22Rv1 (cell line): ENCODE measurements at regions not wholly inside any gene's neighbourhood (a gene's known extent, or its start where the extent isn't known, plus 50 kb on each side); places are given as distances from the start of the nearest gene placed in this dataset.

Experiments used
- ZFX ChIP-seq: fragments of 450-650 bp; IDR thresholded peaks from 2 replicates; pipeline ENCODE4 v1.6.1; 2017; ENCODE audit warnings: antibody characterized with exemption, borderline replicate concordance
- TF ChIP-seq, protein P1 (sequence below): fragments of 450-650 bp; IDR thresholded peaks from 2 replicates; pipeline ENCODE4 v1.5.1; 2017; ENCODE audit warnings: mild to moderate bottlenecking

- TF ChIP-seq, protein P1, sequence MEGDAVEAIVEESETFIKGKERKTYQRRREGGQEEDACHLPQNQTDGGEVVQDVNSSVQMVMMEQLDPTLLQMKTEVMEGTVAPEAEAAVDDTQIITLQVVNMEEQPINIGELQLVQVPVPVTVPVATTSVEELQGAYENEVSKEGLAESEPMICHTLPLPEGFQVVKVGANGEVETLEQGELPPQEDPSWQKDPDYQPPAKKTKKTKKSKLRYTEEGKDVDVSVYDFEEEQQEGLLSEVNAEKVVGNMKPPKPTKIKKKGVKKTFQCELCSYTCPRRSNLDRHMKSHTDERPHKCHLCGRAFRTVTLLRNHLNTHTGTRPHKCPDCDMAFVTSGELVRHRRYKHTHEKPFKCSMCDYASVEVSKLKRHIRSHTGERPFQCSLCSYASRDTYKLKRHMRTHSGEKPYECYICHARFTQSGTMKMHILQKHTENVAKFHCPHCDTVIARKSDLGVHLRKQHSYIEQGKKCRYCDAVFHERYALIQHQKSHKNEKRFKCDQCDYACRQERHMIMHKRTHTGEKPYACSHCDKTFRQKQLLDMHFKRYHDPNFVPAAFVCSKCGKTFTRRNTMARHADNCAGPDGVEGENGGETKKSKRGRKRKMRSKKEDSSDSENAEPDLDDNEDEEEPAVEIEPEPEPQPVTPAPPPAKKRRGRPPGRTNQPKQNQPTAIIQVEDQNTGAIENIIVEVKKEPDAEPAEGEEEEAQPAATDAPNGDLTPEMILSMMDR: no peak
- no peak for TF ChIP-seq ZFX
Observed at GRCh38 chr12:19671695-19672094, 232.4 kb downstream of the AEBP2 start.
